Ramos (cell line): ENCODE measurements at regions not wholly inside any gene's neighbourhood (a gene's known extent, or its start where the extent isn't known, plus 50 kb on each side); places are given as distances from the start of the nearest gene placed in this dataset.
"Not testable (repeated sequence)": the region's sequence is repeated elsewhere in the genome, so short reads cannot be mapped to it uniquely, and the experiment has no call there.

Experiments used
- in situ Hi-C: fragments of 300-500 bp; cut with MboI; formaldehyde crosslinking; loops from one replicate; pipeline ENCODE4 v1.14.3; 2022; ENCODE audit warnings: low sequenced_read_pairs; ENCODE audit not compliant: unreplicated experiment

DNA sequence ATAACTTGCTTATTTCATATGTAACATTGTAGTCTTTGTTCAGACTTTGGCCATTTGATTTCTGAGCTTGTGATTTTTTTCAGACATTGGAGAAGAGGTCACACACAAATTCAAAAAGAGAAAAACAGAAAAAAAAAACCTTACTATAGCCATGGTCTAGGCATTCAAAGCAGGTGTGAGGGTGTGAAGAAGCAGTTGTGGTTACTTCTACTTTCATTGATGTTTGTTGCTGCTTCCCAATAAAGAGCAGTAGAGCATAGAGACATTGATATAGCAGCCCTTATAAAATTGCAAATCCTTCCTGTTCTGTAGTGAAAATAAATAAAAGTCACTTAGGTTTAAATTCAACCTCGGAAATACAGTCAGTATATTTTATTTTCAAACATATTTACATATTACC, 671.6 kb downstream of the GRXCR1 start:
- in situ Hi-C loops = no loop called here

DNA sequence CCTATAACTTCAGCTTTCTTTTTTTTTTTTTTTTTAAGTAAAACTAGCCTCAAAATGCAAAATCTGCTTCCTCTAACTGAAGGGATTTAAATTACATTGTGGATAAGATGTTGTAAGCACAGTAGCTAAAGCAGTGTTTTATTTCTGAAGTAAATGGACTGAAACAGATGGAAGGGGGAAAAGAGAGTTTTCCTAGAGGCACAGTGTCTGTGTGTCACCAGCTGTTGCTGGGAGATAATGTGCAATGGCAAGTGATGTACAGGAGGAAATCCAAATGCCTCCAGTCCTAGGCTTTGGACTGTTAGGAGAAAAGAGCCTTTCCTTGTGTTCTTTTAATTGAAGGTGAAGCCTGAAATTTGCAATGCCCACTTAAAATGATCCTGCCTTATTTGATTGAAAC, 672.1 kb downstream of the GRXCR1 start:
- in situ Hi-C loops = no loop called here

DNA sequence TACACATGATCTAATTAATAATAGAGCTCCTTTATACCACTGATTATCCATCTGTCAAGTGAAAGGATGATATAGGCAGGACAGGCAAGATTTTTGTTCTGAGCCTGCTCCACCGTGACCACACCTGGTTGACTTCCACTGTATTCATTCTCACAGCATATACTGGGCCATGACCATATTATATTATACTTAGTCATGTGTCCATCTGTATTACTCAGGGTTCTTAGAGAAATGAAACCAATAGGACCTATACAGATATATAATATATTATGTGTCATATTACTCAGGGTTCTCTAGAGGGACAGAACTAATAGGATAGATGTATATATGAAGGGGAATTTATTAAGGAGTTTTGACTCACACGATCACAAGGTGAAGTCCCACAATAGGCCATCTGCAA, 675.1 kb downstream of the GRXCR1 start:
- in situ Hi-C loops = no loop called here

DNA sequence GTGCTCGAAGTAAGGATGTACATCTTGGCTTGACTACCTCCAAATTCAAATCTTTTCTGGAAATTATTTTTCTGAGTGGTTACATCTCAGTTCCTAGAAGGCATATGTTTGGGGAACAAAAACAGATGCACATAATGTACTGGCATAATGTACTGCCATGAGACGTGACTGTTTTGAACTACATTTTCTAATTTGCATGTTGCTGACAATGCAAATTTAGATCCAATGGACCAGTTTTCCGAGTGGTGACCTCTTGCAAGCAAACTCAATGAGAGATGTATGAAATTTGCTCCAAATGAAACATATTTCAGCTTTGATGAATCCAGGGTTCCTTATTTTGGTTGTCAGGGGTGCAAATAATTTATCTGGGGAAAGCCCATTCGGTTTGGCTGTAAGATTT, 694.3 kb downstream of the GRXCR1 start:
- in situ Hi-C loops = no loop called here

DNA sequence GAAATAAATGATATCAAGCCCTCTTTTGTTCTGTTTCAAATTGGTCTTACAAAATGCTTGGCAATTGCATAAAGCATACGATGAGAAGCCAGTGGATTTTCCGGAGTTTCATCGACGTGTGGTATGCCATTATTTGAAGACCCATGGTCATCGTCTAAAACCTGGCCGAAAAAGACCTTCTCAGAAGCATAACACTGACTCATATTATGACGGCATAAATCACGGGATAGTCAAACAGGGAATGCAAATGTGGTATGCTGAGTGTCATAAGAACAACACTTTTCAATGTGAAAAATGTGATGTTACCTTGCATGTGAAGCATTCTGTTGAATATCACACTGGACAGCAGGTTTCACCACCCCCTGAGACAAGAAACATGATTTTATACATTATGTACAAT, 695.2 kb downstream of the GRXCR1 start:
- in situ Hi-C loops = no loop called here

DNA sequence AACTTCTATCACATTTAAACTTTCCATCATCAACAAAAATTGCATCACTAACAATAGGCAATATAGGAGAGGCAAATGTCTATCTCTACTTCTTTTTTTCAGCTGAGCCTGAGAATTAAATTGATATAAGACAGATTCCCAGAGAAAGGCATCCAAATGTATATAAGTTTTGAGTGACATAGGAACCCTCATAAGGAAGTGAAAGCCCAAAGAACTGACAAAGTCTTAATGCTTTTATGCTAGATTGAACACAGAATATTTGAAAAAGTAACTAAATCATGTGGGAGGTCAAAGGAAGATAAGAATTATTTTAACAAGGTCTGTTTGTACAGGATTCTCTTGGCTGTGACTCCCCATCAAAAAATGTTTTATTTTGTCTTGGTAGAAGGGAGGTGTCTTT, 714.9 kb downstream of the GRXCR1 start:
- in situ Hi-C loops = no loop called here

DNA sequence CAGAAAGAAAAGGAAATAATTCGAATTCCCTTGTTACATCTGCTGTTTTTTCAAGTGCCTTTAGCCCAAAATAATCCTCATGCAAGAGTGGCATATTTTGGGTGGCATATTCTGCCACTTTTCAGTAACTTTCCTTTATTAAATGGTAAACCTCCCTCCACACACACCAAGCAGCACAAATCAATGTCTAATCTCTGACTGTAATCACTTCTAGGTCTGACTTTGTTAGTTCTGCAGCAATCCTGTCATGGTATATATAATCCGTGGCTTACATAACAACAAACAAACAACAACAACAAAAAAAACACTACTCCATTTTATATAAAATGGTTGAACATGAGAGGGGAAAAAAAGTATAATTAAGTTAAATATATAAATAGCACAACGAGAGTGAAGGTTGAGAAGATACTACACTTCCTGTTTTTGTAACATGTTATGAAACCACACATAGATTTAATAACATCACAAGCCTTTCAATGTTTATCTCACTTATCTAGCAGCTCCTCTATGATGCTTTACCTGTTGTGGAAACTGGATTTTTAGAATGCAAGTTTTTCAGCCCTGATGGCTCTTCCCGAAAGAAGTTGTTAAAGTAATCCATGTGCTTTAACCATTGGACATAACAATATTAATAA, 715.4 kb downstream of the GRXCR1 start:
- in situ Hi-C loops = no loop called here

DNA sequence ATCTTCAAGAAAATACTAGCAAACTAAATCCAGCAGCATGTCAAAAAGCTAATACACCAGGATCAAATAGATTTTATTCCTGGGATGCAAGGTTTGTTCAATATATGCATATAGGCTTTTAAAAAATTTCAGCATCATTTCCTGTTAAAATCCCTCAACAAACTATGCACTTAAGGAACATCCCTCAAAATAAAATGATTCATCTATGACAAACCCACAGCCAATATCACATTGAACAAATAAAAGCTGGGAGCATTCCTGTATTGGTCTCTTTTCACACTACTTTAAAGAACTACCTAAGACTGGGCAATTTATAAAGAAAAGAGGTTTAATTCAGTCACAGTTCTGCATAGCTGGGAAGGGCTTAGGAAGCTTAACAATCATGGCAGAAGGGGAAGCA, 726.7 kb downstream of the GRXCR1 start:
- in situ Hi-C loops = no loop called here

DNA sequence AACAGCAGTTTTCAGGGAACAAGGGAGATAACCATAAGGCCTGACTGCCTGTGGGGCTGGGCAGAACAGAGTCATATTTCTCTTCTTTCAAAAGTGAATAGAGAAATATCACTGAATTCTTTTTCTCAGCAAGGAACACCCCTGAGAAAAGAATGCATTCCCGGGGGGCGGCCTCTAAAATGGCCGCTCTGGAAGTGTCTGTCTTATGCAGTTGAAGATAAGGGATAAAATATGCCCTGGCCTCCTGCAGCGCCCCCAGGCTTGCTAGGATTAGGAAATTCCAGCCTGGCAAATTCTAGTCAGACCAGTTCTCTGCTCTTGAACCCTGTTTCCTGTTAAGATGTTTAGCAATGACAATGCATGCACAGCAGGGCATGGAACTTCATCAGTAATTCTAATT, 745.4 kb downstream of the GRXCR1 start:
- in situ Hi-C loops = not testable (repeated sequence)

- in situ Hi-C loops = no loop called here
These were observed 759.5 kb downstream of the GRXCR1 start for GRCh38 chr4:43651991-43652390.

DNA sequence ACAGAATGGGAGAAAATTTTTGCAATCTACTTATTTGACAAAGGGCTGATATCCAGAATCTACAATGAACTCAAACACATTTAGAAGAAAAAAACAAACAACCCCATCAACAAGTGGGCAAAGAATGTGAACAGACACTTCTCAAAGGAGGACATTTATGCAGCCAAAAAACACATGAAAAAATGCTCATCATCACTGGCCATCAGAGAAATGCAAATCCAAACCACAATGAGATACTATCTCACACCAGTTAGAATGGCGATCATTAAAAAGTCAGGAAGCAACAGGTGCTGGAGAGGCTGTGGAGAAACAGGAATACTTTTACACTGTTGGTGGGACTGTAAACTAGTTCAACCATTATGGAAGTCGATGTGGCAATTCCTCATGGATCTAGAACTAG, 767.0 kb downstream of the GRXCR1 start:
- in situ Hi-C loops = not testable (repeated sequence)

DNA sequence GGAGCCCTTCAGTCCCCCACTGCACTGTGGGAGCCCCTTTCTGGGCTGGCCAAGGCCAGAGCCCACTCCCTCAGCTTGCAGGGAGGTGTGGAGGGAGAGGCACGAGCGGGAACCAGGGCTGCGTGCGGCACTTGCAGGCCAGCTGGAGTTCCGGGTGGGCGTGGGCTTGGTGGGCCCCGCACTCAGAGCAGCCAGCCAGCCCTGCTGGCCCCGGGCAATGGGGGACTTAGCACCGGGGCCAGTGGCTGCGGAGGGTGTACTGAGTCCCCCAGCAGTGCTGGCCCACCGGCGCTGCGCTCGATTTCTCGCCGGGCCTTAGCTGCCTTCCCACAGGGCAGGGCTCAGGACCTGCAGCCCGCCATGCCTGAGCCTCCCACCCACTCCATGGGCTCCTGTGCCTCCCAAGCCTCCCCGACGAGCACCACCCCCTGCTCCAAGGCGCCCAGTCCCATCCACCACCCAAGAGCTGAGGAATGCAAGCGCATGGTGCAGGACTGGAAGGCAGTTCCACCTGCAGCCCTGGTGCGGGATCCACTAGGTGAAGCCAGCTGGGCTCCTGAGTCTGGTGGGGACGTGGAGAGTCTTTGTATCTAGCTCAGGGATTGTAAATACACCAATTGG, 776.2 kb downstream of the KCTD8 start:
- in situ Hi-C loops = not testable (repeated sequence)

GRCh38 chr4:43680421-43680820, 768.2 kb downstream of the KCTD8 start:
- in situ Hi-C loops = no loop called here

- in situ Hi-C loops = no loop called here
These were observed 766.1 kb downstream of the KCTD8 start for GRCh38 chr4:43682551-43682950.

DNA sequence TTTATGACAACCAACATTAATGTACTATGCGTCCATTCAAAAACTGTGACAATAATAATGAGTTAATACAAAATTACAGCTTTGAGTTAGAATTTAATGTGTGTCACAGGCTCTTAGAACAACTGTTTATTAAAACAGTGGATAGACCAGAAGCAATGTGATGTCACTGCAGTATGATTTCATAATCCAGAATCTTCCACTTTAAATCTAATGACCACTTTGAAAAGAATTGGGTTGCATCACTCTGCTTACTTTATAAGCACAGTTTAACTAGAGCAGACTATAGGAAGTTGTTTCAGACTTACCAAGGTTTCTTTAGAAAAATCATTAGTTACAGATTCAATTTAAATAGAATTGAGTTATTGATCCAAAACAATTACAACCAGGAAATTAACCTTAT, 758.5 kb downstream of the KCTD8 start:
- in situ Hi-C loops = no loop called here

DNA sequence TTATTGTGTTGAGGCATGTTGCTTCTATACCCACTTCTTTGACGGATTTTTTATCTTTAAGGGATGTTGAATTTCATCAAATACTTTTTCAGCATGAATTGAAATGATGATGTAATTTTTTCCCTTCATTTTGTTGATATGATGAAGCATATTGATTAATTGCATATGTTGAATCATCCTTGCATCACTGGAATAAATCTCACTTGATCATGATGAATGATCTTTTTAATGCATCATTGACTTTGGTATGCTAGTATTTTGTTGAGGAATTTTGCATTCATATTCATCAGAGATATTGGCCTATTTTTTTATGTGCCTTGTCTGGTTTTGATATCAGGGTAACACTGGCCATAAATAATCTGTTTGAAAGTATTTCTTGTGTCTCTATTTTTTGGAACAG, 754.7 kb downstream of the KCTD8 start:
- in situ Hi-C loops = no loop called here

DNA sequence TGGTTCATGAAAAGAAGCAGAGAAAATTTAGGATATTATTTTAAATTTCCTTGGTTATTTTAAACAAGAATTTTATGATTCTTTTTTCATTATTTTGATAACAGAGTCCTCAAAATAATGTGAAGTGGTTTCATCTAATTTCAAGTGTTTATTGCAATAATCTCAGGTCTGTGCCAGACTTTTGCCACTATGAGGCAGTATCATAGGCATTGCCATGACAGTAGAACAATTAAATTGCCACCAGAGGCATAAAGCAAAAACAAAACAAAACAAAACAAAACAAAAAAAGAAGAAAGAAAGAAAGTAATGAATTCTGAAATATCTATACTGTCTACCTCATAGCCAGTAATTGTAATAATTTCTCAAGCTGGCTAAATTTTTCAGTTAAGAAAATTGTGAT, 739.2 kb downstream of the KCTD8 start:
- in situ Hi-C loops = no loop called here

GRCh38 chr4:43716721-43717395, 731.8 kb downstream of the KCTD8 start:
- in situ Hi-C loops = no loop called here

- in situ Hi-C loops = no loop called here
These were observed 730.2 kb downstream of the KCTD8 start for GRCh38 chr4:43718369-43718768.

- in situ Hi-C loops = no loop called here
These were observed 715.7 kb downstream of the KCTD8 start for GRCh38 chr4:43732829-43733426.

DNA sequence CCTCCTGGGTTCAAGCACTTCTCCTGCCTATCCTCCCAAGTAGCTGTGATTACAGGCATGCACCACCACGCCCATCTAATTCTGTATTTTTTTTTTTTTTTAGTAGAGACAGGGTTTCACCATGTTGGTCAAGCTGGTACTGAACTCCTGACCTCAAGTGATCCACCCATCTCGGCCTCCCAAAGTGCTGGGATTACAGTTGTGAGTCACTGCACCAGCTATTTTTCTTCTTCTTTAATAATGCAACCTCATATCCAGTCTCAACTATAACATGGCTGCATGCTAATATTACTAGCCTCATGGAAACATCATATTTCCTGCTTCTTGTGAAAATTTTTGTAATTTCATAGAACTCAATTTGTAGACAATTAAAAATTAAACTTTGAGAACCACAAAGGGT, 706.5 kb downstream of the KCTD8 start:
- in situ Hi-C loops = no loop called here
